Nucleus accumbens (tissue), 56 donors: ENCODE measurements at regions not wholly inside any gene's neighbourhood (a gene's known extent, or its start where the extent isn't known, plus 50 kb on each side); places are given as distances from the start of the nearest gene placed in this dataset.
"Not testable (repeated sequence)": the region's sequence is repeated elsewhere in the genome, so short reads cannot be mapped to it uniquely, and the experiment has no call there.

Source experiments
- DNase-seq, 56 donors: peaks; one replicate each; lab custom pipeline; 2025; lab: John Stamatoyannopoulos, UW

GRCh38 chr3:18703798-18704197 lies 278.7 kb upstream of the SATB1 start:
- no peak for DNase-seq

GRCh38 chr3:18693588-18694329 lies 268.6 kb upstream of the SATB1 start:
- DNase-seq, result not testable (repeated sequence)

- DNase-seq, result no peak
These were observed 262.1 kb upstream of the SATB1 start for GRCh38 chr3:18687286-18687685.

GRCh38 chr3:18683900-18684299 lies 258.8 kb upstream of the SATB1 start:
- no peak for DNase-seq

DNA sequence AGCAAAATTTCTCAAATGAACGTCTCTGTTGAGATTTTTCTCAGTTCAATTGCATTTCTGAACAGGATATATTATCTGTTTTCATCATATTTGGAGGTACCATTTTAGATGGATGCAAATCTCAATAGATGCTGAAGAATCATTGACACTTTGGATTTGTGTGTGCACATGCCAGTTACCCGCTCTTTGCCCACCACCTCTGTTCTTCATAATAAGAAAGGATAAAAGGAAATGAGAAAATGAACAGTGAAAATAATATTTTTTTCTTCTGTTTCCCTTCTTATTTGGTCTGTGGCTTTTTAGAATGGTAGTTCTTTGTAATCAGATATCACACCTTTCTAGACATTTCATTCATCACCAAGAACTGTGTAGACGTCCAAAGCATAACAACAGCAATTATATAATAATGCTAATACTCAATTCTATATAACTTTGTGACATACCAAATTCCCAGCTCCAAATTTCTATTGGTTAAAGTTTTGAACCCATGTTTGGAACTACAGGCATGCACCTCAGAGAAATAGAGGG lies 256.7 kb upstream of the SATB1 start:
- no peak for DNase-seq

GRCh38 chr3:18680758-18681157 lies 255.6 kb upstream of the SATB1 start:
- DNase-seq, result no peak

GRCh38 chr3:18679238-18679637 lies 254.1 kb upstream of the SATB1 start:
- no peak for DNase-seq

DNA sequence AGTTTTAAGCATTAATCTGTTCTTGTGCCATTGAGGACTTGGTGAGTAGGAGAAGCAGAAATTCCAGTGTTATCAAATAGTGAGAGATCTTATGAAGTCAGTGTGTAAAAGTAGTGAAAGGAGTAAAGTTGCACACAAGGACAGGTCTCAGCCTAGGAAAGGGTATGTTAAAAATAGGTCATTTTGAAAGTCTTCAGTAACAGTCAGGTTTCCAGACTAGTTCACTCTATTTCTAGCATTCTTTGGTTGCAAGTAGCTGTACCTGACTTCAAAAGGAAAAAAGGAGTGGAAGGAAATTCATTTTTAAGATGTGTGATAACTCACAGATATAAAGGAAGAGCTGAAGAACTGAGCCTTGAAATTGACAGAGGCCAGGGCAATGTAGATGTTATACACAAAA lies 250.1 kb upstream of the SATB1 start:
- DNase-seq, result no peak

DNA sequence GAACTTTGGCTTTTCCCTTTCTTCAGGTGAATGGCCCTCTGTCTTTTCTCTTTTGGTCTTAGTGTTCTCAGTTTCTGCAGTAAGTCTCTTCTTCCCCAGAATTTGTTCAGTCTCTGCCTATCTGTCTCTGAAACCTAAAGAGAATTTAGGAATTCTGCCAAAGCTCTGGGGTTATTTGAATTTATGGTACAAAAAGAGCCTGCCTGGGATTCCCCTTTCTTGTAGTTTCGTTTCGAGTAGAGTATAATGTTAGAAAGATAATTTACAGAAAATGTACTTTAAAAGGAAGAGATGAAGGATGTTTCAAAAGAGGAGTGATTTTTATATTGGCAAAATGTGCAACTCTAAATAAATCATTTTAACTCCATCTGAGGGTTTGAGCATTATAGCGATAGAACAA lies 247.4 kb upstream of the SATB1 start:
- no peak for DNase-seq

- no peak for DNase-seq
These were observed 245.6 kb upstream of the SATB1 start for GRCh38 chr3:18670759-18671158.

DNA sequence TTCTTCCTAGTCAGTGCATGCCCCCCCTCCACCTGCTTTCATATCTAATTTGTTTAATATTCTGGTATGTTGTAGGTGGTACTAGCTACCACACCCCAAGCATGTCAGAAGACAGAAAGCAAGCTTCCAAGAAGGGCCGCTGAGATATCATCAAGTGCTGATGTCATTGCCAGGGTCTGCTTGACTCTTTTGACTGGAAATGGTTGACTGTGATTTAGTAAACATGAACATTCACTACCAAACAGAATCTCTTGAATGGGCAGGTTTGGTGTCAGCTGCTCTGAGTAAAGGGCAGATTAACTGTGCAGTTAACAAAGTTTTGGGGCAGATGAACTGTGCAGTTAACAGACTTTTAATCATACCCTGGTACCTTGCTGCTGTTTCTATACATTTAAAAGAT lies 244.2 kb upstream of the SATB1 start:
- DNase-seq, result no peak

DNA sequence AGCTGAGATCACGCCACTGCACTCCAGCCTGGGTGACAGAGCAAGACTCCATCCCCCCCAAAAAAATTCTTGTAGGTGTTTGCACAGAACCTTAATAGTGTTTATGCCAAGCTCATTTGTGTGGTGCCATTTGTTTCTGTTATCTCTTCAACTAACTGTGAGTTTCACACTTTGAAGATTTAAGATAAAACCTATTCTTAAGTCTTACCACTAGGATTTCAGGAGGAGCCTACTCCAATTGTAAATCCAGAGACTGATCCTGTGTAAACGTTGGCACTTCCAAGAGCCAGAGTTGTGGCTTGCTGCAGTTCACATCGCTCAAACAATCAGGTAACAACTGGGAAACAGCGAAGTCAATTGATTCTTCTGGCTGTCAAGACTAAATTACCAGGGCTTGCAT lies 242.4 kb upstream of the SATB1 start:
- no peak for DNase-seq

GRCh38 chr3:18666655-18667054 lies 241.5 kb upstream of the SATB1 start:
- no peak for DNase-seq

DNA sequence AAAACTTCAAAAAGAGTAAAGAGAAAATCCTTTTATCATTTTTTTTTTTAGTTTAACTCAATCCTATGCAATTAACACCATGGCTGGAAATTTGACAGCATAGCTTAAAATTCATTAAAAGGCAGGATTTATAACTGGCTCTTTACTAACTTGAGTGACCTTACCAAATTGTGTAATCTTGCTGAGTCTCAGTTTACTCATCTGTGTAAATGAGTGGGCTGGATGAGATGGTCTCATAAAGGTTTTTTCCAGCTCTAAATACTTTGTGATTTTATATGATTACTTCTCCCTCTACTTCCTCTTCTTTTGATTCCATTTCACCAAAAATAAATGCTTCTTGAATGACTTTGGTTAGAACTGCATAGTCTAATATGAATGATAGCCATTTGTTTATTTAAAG lies 234.9 kb upstream of the SATB1 start:
- DNase-seq, result no peak

DNA sequence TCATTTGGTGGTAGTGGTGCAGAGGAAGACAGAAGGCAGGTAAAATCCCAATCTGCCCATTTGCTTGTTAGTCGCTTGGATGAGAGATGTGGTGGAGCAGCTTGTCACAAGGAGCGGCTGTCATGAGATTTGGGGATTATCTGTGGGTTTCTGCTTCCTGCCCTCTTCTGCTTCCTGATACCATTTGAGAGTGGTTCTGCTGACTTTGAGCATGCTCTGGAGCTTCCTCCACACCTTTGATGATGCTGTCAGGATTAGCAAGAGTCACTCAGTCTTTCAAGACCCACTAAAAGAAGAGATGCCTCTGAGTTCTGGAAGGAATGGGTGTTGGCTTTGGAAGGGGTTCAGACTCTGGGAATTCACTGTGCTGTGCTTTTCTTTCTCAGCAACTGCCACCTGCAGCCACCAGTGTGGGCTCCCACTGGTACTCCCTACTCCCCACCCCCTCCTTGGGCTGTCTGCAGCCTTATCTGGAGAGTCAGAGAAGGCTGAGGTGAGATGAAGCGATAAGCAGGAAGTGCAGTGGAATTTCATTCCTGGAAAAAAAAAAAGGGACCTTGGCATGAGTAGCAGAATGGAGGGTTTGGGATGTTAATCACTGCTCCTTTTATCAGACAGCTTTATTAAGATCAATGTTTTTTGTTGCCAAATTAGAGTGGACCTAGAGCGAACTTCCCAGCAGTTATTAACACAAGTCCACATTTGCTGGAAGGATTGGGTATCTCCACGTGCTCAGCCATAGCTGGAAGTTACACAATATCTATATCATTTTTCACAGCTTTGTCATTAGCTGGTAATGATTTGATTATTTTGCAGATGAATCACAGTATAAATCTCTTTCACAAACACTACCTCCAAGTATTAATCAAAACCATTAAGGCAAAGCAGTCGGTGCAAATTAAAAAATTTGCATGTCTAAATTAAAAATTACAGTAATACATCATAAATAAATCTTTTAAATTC lies 233.0 kb upstream of the SATB1 start:
- no peak for DNase-seq

- DNase-seq, result no peak
These were observed 231.7 kb upstream of the SATB1 start for GRCh38 chr3:18656866-18657265.

- no peak for DNase-seq
These were observed 231.3 kb upstream of the SATB1 start for GRCh38 chr3:18656410-18656809.

GRCh38 chr3:18655827-18656226 lies 230.7 kb upstream of the SATB1 start:
- DNase-seq, result no peak

DNA sequence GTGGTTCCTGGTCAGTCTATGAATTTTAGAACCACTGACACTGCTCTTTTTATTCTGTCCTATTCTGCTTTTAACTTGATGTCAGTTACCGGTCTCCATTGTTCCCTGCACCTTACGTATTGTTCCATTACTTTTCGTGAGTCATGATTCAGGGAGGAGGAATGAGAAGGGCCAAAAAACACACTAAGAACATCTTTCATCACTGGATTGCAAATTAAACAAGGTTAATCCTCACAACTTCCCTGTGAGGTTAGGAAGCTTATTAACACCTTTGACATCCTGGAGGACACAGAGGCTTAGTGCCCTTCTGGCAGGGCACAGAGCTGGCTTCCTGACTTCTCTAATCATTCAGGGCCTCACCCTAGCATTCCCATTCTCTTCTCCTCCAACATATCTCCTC lies 227.6 kb upstream of the SATB1 start:
- DNase-seq, result no peak

DNA sequence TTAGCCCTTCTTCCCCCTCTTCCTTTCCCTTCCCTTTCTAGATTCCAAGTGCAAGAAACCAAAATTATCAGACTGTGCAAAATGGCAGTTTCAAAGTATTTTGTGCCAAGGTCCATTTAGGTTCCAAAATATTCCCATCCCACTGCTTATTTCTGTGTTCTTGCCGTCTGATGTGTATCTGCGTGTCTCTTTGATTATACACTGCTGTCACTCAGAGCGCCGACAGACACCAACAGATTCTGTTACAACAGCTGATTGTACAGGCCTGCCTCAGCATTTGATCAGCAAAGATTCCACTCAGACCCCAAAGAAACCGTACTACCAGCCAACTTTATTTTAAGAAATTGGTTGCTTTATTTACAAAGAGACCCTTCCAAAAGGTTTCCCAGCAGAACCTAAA lies 225.6 kb upstream of the SATB1 start:
- DNase-seq, result no peak

GRCh38 chr3:18649666-18650363 lies 224.7 kb upstream of the SATB1 start:
- DNase-seq, result no peak
